HG02759 (cell line): ENCODE measurements at regions not wholly inside any gene's neighbourhood (a gene's known extent, or its start where the extent isn't known, plus 50 kb on each side); places are given as distances from the start of the nearest gene placed in this dataset.

Experiments
- ATAC-seq: cut with Tn5 transposase; IDR thresholded peaks from one replicate; pipeline ENCODE4 v1.9.1; 2021; ENCODE audit warnings: mild to moderate bottlenecking, moderate library complexity; ENCODE audit not compliant: unreplicated experiment

- ATAC-seq, result no peak
These were observed 52.5 kb upstream of the C9orf72 start for GRCh38 chr9:27625751-27626150.

DNA sequence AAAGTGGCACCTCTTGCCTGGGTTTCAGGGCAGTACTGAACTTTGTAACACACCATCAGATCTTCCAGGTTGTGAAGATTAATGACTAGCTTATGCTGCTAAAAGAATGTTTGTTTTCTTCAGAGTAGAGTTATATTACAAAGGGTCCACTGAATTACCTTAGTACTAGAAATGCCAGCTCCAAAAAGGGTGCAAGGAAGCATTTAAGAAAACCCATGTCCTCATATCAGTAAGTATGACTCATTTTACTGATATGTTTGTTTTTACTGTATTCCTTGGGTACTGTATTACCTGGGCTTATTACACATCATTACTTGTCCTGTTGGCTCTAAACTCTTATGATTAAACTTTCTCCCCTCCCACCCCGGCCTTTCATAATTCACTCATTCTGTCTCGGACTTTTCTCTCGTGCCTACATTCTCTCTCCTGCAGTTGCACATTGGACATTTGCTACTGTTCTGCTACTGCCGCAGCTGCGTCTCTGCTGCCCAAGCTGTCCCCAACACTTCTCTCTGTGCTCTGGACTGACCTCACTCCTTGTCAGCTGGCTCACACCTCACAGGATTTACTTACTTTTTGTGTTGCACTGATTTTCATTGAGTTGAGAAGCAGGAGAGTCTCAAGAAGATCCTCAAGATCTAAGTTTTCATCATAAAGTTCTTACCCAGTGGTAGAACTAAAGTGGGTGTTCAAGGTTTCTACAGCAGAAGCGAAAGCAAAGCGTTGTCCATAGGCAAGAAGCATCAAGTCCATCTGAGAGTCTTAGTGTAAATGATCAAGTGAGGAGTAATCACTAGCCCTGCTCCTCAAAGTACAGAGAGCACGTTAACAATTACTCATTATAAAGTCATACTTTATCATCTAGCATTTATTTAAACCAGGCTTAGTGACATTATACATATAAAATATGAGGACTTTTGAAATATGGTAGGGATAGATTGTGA, 53.2 kb upstream of the C9orf72 start:
- no peak for ATAC-seq

DNA sequence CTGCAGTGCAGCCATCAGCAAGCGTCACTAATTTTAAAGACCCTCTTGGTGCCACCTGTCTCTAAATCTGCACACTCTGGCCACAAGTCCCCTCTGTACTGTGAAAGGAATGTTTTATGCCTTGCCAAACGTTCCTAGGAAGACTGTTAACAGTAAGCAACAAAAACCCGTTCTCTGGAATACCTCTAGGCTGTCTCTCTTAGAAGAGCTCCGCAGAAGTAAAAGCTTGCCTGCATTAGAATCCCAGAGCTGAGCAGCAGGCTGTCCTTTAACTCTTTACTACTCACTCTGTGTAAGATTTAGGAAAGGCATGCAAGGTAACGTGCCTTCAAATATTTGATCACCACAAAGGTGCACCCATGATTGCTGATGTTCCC, 53.9 kb upstream of the C9orf72 start:
- ATAC-seq, result no peak

DNA sequence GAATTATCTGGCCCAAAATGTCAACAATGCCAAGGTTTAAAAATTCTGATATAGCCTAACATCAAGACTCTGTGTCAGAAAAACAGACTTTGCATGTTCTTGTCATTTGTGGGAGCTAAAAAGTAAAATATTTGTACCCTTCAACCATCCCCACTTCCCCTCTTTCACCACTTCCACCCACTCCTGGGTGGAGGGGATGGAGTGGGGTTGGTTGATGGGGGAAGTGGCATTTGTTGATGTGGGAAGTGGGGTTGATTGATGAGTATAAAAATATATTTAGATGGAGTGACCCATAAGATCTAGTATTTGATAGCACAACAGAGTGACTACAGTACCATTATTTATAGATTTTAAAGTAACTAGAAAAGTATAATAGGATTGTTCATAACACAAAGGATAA, 55.0 kb upstream of the C9orf72 start:
- no peak for ATAC-seq

DNA sequence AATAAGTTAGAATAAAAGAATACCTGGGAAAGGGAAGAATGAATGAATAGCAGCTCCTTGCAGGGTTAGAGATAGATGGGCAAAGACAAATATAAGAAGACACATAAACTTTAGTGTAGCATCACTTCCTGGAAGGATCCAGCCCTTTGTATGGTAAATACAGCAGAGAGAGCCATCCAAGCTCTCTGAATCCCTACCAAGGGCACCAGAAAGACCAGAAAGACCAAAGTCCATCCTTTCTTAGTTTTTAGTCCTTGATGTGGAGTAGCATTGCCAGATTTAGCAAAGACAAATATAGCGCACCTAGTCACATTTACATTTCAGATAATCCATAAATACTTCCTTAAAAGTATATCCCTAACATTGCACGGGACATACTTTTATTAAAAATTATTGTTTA, 56.1 kb upstream of the C9orf72 start:
- ATAC-seq, result no peak

GRCh38 chr9:27632254-27632653, 59.0 kb upstream of the C9orf72 start:
- ATAC-seq, result no peak

DNA sequence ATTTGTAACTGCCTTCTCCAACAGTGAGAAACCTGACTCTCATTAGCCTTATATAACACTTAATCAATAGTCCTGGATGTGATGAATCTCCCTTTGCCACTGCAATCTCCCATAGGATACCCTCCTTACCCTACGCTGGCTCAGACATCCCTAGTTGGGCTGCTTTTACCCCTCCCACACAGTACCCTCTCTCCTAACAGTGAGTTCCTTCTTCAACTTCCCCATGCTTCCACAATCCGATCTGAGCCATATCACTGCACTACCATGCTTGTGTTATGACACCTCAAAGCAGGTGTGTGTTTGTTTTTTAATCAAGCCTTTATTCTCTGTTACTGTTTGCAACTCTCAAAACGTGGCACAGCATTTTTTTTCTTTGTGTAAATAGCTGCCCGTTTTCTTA, 60.5 kb upstream of the C9orf72 start:
- no peak for ATAC-seq

DNA sequence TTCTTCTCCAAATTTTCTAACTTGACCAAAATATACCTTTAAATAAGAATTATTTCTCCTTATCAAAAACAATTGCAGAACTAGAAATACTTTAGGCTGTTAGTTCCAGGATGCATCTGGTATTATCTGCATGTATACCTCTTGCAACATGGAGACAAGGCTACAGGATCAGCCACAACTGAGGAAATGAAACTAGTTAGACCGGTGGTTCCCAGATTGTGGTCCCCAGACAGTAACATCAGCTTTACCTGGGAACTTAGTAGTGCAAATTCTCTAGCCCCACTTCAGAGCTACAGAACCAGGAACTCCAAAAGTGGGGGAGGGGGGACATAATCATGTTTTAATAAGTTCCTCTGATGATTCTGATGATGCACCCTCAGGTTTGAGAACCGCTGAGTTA, 61.6 kb upstream of the C9orf72 start:
- ATAC-seq, result peak; percentile 88

GRCh38 chr9:27638716-27639115, 65.4 kb upstream of the C9orf72 start:
- no peak for ATAC-seq

GRCh38 chr9:27645161-27645840, 72.0 kb upstream of the C9orf72 start:
- ATAC-seq, result no peak

DNA sequence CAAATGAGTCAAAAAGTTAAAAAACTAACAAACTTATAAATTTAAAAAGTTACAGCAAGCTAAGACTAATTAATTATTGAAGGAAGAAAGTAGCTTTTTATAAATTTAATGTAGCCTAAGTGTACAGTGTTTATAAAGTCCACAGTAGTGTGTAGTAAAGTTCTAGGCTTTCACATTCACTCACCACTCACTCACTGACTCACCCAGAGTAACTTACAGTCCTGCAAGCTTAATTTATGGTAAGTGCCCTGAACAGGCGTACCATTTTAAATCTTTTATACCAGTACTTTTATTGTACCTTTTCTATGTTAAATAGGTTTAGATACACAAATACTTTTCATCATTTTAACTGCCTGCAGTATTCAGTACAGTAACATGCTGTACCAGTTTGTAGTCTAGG, 80.0 kb upstream of the C9orf72 start:
- no peak for ATAC-seq

- ATAC-seq, result no peak
These were observed 80.7 kb upstream of the C9orf72 start for GRCh38 chr9:27653957-27654356.

GRCh38 chr9:27654629-27655285, 81.5 kb upstream of the C9orf72 start:
- ATAC-seq, result no peak

GRCh38 chr9:27655441-27655840, 82.2 kb upstream of the C9orf72 start:
- no peak for ATAC-seq

DNA sequence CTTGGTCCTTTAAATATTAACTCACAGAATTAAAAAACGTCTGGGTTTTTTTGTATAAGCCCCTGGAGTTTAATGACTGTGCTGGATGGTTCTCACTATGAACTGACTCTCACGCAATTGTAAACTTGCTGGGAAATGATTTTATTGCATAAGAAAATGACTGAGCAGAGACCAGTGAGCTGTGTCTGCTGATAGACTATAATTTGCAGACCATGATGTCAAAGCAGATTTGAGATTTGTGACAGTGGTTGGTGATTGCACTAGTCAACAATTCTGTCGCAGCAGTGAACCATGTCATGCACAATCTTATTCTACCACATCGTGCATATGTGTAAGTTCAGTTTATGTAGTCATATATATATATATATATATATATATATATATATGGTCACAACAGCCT, 85.7 kb upstream of the C9orf72 start:
- ATAC-seq, result no peak

GRCh38 chr9:27659571-27659970, 86.3 kb upstream of the C9orf72 start:
- ATAC-seq, result no peak

GRCh38 chr9:27660148-27660547, 86.9 kb upstream of the C9orf72 start:
- no peak for ATAC-seq

DNA sequence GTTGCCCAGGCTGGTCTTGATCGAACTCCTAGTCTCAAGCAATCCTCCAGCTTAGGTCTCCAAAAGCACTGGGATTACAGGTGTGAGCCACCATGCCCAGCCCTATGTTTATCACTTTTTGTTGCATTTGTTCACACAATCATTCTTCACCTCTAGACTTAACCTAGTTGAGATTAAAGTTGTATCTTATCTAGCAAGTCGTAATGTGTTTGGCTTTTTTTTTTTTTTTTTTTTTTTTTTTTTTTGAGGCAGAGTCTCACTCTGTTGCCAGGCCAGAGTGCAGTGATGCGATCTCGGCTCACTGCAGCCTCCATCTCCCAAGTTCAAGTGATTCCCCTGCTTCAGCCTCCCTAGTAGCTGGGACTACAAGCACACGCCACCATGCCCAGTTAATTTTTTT, 90.2 kb upstream of the C9orf72 start:
- ATAC-seq, result no peak

DNA sequence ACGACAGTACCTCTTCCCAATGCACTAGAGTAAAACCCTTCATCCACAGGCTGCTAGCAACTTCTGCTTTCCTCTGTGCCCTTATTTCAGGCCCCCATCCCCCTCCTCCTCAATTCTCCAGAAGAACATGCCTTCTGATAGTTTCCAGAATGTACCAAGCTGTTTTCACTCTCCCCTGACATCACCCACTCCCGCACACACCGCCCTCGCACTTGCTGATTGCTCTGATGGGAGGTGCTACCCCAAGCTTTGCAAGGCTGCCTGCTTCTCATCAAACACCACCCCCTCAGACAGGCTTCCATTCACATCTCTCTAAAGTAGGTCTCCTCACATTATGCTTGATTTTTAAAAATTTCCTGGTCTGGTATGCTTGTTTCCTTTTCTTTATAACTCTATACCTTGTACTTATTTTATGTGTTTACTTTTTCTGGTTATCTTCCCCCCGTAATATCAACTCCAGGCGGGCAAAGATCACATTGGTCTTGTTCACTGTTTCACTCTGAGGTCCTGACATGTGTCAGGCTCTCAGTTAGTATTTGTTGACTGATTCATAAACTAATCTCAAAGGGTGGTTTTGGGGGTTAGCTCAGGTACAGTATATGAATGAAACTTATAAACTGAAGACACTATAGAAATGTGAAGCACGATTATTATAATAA, 91.0 kb upstream of the C9orf72 start:
- no peak for ATAC-seq

GRCh38 chr9:27665136-27665535, 91.9 kb upstream of the C9orf72 start:
- no peak for ATAC-seq

DNA sequence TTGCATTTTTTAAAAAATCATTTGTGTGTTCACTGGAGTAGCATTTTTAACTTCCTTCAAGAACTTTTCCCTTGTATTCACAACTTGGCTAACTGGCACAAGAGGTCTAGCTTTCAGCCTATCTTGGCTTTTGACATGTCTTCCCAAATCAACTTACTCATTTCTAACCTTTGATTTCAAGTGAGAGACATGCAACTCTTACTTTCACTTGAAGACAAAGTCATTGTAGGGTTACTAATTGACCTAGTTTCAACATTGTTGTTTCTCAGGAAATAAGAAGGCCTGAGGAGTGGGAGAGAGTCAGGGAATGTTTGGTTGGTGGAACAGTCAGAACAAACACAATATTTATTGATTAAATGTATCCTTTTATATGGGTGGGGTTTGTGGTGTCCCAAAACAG, 95.0 kb upstream of the C9orf72 start:
- ATAC-seq, result no peak
